ENCODE measurements at regions not wholly inside any gene's neighbourhood (a gene's known extent, or its start where the extent isn't known, plus 50 kb on each side); places are given as distances from the start of the nearest gene placed in this dataset.

DNA sequence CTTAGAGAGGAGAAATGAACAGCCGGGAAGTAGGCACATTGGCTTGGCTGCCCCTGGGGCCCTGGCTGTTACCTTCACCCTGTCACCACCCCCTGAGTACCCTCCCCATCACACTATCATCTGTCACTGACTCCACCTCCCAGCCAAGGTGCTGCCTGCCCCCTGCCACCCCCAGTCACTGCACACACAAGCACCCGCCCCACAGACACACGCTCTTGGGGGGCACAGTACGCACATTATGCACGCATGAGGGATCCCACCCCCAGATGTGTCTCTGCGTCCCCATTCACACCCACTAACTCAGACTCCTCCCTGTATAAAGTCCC is 223.3 kb downstream of the PTPRU start (continued):
- TF ChIP-seq, protein P1, sequence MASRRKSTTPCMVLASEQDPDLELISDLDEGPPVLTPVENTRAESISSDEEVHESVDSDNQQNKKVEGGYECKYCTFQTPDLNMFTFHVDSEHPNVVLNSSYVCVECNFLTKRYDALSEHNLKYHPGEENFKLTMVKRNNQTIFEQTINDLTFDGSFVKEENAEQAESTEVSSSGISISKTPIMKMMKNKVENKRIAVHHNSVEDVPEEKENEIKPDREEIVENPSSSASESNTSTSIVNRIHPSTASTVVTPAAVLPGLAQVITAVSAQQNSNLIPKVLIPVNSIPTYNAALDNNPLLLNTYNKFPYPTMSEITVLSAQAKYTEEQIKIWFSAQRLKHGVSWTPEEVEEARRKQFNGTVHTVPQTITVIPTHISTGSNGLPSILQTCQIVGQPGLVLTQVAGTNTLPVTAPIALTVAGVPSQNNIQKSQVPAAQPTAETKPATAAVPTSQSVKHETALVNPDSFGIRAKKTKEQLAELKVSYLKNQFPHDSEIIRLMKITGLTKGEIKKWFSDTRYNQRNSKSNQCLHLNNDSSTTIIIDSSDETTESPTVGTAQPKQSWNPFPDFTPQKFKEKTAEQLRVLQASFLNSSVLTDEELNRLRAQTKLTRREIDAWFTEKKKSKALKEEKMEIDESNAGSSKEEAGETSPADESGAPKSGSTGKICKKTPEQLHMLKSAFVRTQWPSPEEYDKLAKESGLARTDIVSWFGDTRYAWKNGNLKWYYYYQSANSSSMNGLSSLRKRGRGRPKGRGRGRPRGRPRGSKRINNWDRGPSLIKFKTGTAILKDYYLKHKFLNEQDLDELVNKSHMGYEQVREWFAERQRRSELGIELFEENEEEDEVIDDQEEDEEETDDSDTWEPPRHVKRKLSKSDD (CRISPR knock-in tag; IDR thresholded peaks at IDR 0.05; ENCODE audit: low read depth) = no peak

DNA sequence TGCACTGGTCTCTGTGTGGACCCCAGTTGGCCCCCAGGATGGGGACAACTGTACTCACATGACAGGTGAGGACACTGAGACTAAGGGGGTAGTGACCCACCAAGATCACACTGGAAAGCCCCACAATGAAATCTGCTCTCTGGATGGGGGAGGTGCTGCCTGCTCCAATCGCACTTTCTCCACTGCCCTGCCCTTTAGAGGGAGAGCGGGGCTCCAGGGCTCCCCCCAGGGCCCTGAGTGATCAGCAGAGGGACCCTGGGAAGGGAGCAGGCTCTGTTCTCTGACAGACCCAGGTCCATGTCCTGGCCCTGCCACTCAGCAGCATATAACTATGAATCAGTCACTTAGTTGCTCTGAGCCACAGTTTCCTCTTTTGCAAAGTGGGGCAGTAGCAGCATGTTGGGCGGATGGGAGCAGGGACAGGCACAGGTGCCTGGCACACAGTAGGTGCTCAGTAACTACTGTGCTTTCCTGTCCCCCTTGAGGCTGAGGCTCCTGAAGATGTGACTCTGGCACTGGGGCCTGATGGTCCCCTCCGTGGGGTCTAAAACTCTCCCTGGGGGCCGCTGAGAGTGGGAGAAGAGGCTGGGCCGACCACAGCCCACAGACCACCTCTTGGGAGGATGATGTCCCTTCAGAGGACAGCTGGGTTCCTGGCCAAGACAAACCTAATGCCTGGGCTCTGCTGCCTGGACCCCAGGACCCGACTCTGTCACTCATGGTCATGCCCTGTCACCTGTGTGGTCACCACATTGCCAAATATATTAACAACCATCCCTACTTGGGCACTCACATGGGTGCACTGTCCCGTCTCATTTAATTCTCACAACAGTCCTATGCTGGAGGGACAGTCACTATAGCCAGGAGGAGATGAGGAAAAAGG is 222.7 kb downstream of the PTPRU start:
- DNase-seq (ENCODE audit: low spot score) = no peak
- ChIA-PET POLR2A (no interaction called here), CTCF (ENCODE audit: low intra/inter-chr PET ratio, low total read pairs) (no interaction called here)
- TF ChIP-seq FOXP4 (CRISPR knock-in tag; IDR thresholded peaks at IDR 0.05) (no peak), SKI (IDR thresholded peaks at IDR 0.05; ENCODE audit: partially characterized antibody) (no peak), ZNF704 (CRISPR knock-in tag; IDR thresholded peaks at IDR 0.05; ENCODE audit: borderline replicate concordance) (no peak), ELF3 (CRISPR knock-in tag; IDR thresholded peaks at IDR 0.05) (no peak), TBL1XR1 (IDR thresholded peaks at IDR 0.05; ENCODE audit: borderline replicate concordance, low read length, partially characterized antibody) (no peak), PCBP2 (optimal IDR thresholded peaks at IDR 0.05; ENCODE audit: low read depth, low read length, poor library complexity, severe bottlenecking) (no peak)
- FAIRE-seq = no peak
- Histone ChIP-seq H3K79me2 (ENCODE audit: insufficient read depth, low read length) (no peaks in the 10 kb centered on the region), H3K9ac (ENCODE audit: insufficient read depth, low read depth, low read length) (no peak overlapping the region), H3K4me3 (replicated peaks in 1 of 3; ENCODE audit: insufficient read depth in 1 of 3, low read depth in 2 of 3, low read length in 3 of 3) (no peak overlapping the region), H3K4me2 (ENCODE audit: low read depth, low read length) (no peak overlapping the region), H4K20me1 (ENCODE audit: insufficient read depth, low read length) (no peaks in the 10 kb centered on the region), H3K27me3 (ENCODE audit: control insufficient read depth in 1 of 2, insufficient read depth in 2 of 2, low read length in 2 of 2) (no peaks in the 10 kb centered on the region), H2AFZ (ENCODE audit: low read length) (no peak overlapping the region), H3K4me1 (ENCODE audit: insufficient read depth, low read length) (no peaks in the 10 kb centered on the region), H3K9me3 (ENCODE audit: low read length) (no peaks in the 10 kb centered on the region), H3K27ac (ENCODE audit: extremely low read length, insufficient read depth, low read length) (no peak overlapping the region), H3K36me3 (replicated peaks in 1 of 2; ENCODE audit: control insufficient read depth in 1 of 2, insufficient read depth in 2 of 2, low read length in 2 of 2) (no peaks in the 10 kb centered on the region)
- no TSS peak for BruUV-seq (replicated peaks)
- 8% methylated on average over 2 of the region's 8 CpGs for WGBS (ENCODE audit: low lambda C conversion rate)
- intact Hi-C loops (cut with micrococcal nuclease; ENCODE audit: unreplicated experiment) = no loop called here
- ATAC-seq = no peak
- in situ Hi-C loops (cut with HindIII; ENCODE audit: extremely low pct_ligation_motif_present, low pct_unique_long_range_greater_than_20kb) = loop anchor here (10.0 kb wide), 1 partner anchor 224 kb away; the partner anchor contains the start of genes MECR and PTPRU
